ENCODE measurements at regions not wholly inside any gene's neighbourhood (a gene's known extent, or its start where the extent isn't known, plus 50 kb on each side); places are given as distances from the start of the nearest gene placed in this dataset.

- H3K36me3 Mint-ChIP-seq (ENCODE audit: low read depth), result no peaks in the 10 kb centered on the region
- POLR2A ChIA-PET, result no interaction called here
- CTCF ChIA-PET, result no interaction called here
- H3K4me1 Mint-ChIP-seq, result no peaks in the 10 kb centered on the region
- TF ChIP-seq CTCF (IDR thresholded peaks at IDR 0.05), result no peak
- H3K27ac Mint-ChIP-seq, result no peak overlapping the region
- intact Hi-C loops (cut with micrococcal nuclease), result no loop called here
- H3K4me3 Mint-ChIP-seq, result no peak overlapping the region
- peaks cover 4% of the 10 kb centered on the region for H3K9me3 Mint-ChIP-seq
- no peaks in the 10 kb centered on the region for H3K27me3 Mint-ChIP-seq
- ATAC-seq (ENCODE audit: low read depth) (no peak), DNase-seq (no peak)
These were observed 345.3 kb downstream of the RPL10L start for GRCh38 chr14:46306267-46306666.

GRCh38 chr14:46300765-46301164 is 350.8 kb downstream of the RPL10L start:
- Mint-ChIP-seq H3K27me3 (no peaks in the 10 kb centered on the region), H3K4me3 (no peak overlapping the region), H3K36me3 (ENCODE audit: low read depth) (no peaks in the 10 kb centered on the region), H3K9me3 (peaks cover 4% of the 10 kb centered on the region), H3K27ac (no peak overlapping the region), H3K4me1 (no peaks in the 10 kb centered on the region)
- DNase-seq (no peak), ATAC-seq (ENCODE audit: low read depth) (no peak)
- no peak for TF ChIP-seq CTCF (IDR thresholded peaks at IDR 0.05)
- intact Hi-C loops (cut with micrococcal nuclease), result no loop called here
- ChIA-PET CTCF (no interaction called here), POLR2A (no interaction called here)

GRCh38 chr14:46290706-46291105 is 360.9 kb downstream of the RPL10L start:
- intact Hi-C loops (cut with micrococcal nuclease), result no loop called here
- DNase-seq, result no peak
- ChIA-PET CTCF (no interaction called here), POLR2A (no interaction called here)
- H3K36me3 Mint-ChIP-seq (ENCODE audit: low read depth), result no peaks in the 10 kb centered on the region
- H3K27me3 Mint-ChIP-seq, result no peaks in the 10 kb centered on the region
- peaks cover 16% of the 10 kb centered on the region for H3K9me3 Mint-ChIP-seq
- no peak for TF ChIP-seq CTCF (IDR thresholded peaks at IDR 0.05)
- ATAC-seq (ENCODE audit: low read depth), result no peak
- H3K4me3 Mint-ChIP-seq, result no peak overlapping the region
- no peaks in the 10 kb centered on the region for H3K4me1 Mint-ChIP-seq
- H3K27ac Mint-ChIP-seq, result no peak overlapping the region

- no peak for TF ChIP-seq CTCF (IDR thresholded peaks at IDR 0.05)
- ATAC-seq (ENCODE audit: low read depth), result no peak
These were observed 371.8 kb downstream of the RPL10L start for GRCh38 chr14:46279776-46280175.

GRCh38 chr14:46279327-46279726 is 372.3 kb downstream of the RPL10L start:
- DNase-seq (no peak), ATAC-seq (ENCODE audit: low read depth) (no peak)
- Mint-ChIP-seq H3K9me3 (peaks cover 3% of the 10 kb centered on the region), H3K4me1 (no peaks in the 10 kb centered on the region), H3K27ac (no peak overlapping the region), H3K4me3 (no peak overlapping the region), H3K27me3 (no peaks in the 10 kb centered on the region), H3K36me3 (ENCODE audit: low read depth) (no peaks in the 10 kb centered on the region)
- intact Hi-C loops (cut with micrococcal nuclease), result no loop called here
- ChIA-PET POLR2A (no interaction called here), CTCF (no interaction called here)
- no peak for TF ChIP-seq CTCF (IDR thresholded peaks at IDR 0.05)

More at GRCh38 chr14:46279776-46280175, 371.8 kb downstream of the RPL10L start:
- H3K36me3 Mint-ChIP-seq (ENCODE audit: low read depth), result no peaks in the 10 kb centered on the region
- H3K27ac Mint-ChIP-seq, result no peak overlapping the region
- no peaks in the 10 kb centered on the region for H3K4me1 Mint-ChIP-seq
- H3K27me3 Mint-ChIP-seq, result no peaks in the 10 kb centered on the region
- intact Hi-C loops (cut with micrococcal nuclease), result no loop called here
- peaks cover 2% of the 10 kb centered on the region for H3K9me3 Mint-ChIP-seq
- POLR2A ChIA-PET, result no interaction called here
- CTCF ChIA-PET, result no interaction called here
- no peak for DNase-seq
- no peak overlapping the region for H3K4me3 Mint-ChIP-seq
